ENCODE measurements at regions not wholly inside any gene's neighbourhood (a gene's known extent, or its start where the extent isn't known, plus 50 kb on each side); places are given as distances from the start of the nearest gene placed in this dataset.

DNA sequence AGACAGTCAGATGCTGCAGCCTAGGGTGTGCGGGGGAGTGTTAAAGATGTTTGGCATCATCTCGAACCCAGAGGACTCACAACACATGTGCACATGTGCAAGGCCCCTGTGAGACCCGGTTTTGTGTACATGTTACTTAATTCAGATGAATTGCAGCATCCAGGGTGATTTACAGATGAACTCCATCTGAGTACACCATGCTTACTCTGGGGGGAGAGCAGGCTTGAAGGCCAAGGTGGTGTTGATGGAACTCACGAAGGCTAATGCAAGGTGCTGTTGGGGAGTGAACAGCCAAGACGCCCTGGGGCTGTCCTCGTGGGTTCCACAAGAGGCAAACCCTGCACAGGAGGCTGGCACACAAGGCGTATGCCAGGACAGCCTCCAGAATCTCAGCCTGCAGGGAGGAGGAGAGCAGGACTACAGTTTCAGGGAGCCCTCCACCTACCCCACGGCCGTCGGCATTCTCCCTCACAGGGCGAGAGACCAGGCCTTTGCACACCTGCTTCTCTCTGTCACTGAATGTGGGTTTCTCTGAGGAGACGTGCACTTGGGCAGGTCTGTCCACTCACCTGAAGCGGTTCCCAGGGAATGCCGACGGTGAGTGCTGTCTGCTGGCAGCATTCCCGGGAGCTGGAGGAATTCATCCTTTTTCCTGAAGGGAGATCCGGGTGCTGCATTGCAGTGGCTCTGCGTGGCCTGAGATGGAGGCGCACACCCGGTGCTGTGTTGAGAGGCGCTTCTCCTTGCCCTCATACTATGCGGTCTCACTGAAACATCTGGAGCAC is 178.5 kb upstream of the RNF32 start:
- CTCF ChIA-PET: no interaction called here
- TF ChIP-seq FOXA1 (IDR thresholded peaks at IDR 0.05) (no peak), CTBP1 (IDR thresholded peaks at IDR 0.05; ENCODE audit: borderline replicate concordance) (no peak), ARNT (IDR thresholded peaks at IDR 0.05) (no peak), SUZ12 (IDR thresholded peaks at IDR 0.05) (no peak), TARDBP (IDR thresholded peaks at IDR 0.05) (no peak), FOXM1 (IDR thresholded peaks at IDR 0.05; ENCODE audit: borderline replicate concordance) (no peak), FOXK2 (IDR thresholded peaks at IDR 0.05) (no peak), SP1 (IDR thresholded peaks at IDR 0.05) (no peak)
- no peak for DNase-seq (ENCODE audit: extremely low spot score)
- POLR2A ChIA-PET: no interaction called here

DNA sequence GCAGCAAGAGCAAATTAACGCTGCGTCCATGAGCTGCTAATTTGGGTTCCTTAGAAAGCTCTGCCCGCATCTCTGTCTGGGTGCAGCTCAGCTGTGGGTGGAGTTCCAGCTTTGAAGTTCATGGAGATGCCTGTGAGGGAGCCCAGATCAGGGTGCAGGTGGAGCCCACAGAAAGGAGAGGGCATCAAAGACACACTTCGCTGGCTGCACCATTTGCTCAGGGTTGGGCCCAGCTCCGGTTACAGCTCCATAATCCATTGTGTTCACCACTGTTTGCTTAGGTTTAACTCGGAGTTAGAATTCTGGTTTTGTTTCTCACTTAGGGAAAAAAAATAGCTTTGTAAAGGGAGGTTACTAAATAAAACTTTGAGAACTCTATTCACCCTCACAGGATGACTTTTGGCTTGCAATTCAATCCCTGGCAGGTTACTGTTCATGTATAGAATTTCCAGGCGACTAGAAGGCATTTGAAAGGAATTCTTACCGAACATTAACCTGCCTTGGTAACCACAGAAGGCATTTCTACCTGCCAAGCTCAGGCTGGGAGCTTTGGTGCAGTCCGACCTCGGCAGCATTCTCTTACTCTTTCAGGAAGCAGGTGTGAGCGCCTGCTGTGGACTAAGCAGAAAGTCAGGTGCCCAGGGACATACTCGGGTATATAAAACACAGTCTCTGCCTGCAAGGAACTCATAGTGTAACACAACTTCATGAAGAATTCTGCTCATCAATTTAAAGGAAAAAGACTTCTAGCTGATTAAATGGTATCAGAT is 179.5 kb upstream of the RNF32 start:
- POLR2A ChIA-PET: no interaction called here
- CTCF ChIA-PET: interaction anchor here (0.5 kb wide), 1 partner anchor 21 kb away, joined by 3 read pairs; no protein-coding TSS in a partner anchor
- TF ChIP-seq, protein P1, sequence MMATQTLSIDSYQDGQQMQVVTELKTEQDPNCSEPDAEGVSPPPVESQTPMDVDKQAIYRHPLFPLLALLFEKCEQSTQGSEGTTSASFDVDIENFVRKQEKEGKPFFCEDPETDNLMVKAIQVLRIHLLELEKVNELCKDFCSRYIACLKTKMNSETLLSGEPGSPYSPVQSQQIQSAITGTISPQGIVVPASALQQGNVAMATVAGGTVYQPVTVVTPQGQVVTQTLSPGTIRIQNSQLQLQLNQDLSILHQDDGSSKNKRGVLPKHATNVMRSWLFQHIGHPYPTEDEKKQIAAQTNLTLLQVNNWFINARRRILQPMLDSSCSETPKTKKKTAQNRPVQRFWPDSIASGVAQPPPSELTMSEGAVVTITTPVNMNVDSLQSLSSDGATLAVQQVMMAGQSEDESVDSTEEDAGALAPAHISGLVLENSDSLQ (IDR thresholded peaks at IDR 0.05): no peak
- no peak for TF ChIP-seq ELF4 (IDR thresholded peaks at IDR 0.05)
- no peak for TF ChIP-seq LEF1 (IDR thresholded peaks at IDR 0.05; ENCODE audit: borderline replicate concordance)
- TF ChIP-seq SP1 (IDR thresholded peaks at IDR 0.05): no peak
- TF ChIP-seq FOXM1 (IDR thresholded peaks at IDR 0.05; ENCODE audit: borderline replicate concordance): no peak
- TF ChIP-seq FOXA1 (IDR thresholded peaks at IDR 0.05): no peak
- no peak for TF ChIP-seq BHLHE40 (IDR thresholded peaks at IDR 0.05; ENCODE audit: borderline replicate concordance)
- TF ChIP-seq TARDBP (IDR thresholded peaks at IDR 0.05): no peak
- no peak for TF ChIP-seq CTBP1 (IDR thresholded peaks at IDR 0.05; ENCODE audit: borderline replicate concordance)
- no peak for TF ChIP-seq L3MBTL2 (conservative IDR thresholded peaks at IDR 0.05)
- no peak for TF ChIP-seq SUZ12 (IDR thresholded peaks at IDR 0.05)
- TF ChIP-seq ZNF384 (IDR thresholded peaks at IDR 0.05): no peak
- TF ChIP-seq HDGF (IDR thresholded peaks at IDR 0.05; ENCODE audit: borderline replicate concordance): no peak
- TF ChIP-seq NFRKB (IDR thresholded peaks at IDR 0.05): no peak
- no peak for TF ChIP-seq FOXK2 (IDR thresholded peaks at IDR 0.05)
- TF ChIP-seq ARNT (IDR thresholded peaks at IDR 0.05): no peak
- DNase-seq (ENCODE audit: extremely low spot score): no peak

DNA sequence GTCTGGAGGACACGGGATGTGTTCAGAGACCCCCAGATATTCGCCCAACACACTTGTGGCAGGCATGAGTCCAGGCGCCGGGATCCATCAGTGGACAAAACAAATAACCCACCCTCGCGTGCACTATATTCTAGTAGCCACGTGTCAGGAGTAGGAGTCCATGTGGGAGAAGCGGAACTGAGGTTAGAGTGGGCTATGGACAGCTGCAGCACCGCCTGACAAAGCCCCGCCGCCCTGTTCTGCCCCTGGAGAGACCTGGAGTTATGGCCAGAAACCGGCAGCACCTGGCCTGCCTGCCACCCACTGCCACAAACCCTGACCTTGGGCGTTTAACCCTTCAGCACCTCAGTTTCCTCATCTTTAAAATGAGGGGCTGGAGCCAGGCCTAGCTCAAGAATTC is 181.0 kb upstream of the RNF32 start:
- TF ChIP-seq TARDBP (IDR thresholded peaks at IDR 0.05): no peak
- TF ChIP-seq SUZ12 (IDR thresholded peaks at IDR 0.05): no peak
- TF ChIP-seq SP1 (IDR thresholded peaks at IDR 0.05): no peak
- no peak for TF ChIP-seq BHLHE40 (IDR thresholded peaks at IDR 0.05; ENCODE audit: borderline replicate concordance)
- TF ChIP-seq FOXA1 (IDR thresholded peaks at IDR 0.05): no peak
- TF ChIP-seq FOXK2 (IDR thresholded peaks at IDR 0.05): no peak
- no peak for TF ChIP-seq HDGF (IDR thresholded peaks at IDR 0.05; ENCODE audit: borderline replicate concordance)
- no peak for TF ChIP-seq LEF1 (IDR thresholded peaks at IDR 0.05; ENCODE audit: borderline replicate concordance)
- no peak for TF ChIP-seq ARNT (IDR thresholded peaks at IDR 0.05)
- TF ChIP-seq ZNF384 (IDR thresholded peaks at IDR 0.05): no peak
- TF ChIP-seq FOXM1 (IDR thresholded peaks at IDR 0.05; ENCODE audit: borderline replicate concordance): no peak
- no peak for TF ChIP-seq L3MBTL2 (conservative IDR thresholded peaks at IDR 0.05)
- no peak for TF ChIP-seq ELF4 (IDR thresholded peaks at IDR 0.05)
- TF ChIP-seq CTBP1 (IDR thresholded peaks at IDR 0.05; ENCODE audit: borderline replicate concordance): no peak
- TF ChIP-seq, protein P1 (IDR thresholded peaks at IDR 0.05): no peak
- TF ChIP-seq NFRKB (IDR thresholded peaks at IDR 0.05): no peak
- ChIA-PET POLR2A (no interaction called here), CTCF (interaction anchor here (0.6 kb wide), 1 partner anchor 198 kb away, joined by 3 read pairs; no protein-coding TSS in a partner anchor)
- DNase-seq (ENCODE audit: extremely low spot score): no peak

DNA sequence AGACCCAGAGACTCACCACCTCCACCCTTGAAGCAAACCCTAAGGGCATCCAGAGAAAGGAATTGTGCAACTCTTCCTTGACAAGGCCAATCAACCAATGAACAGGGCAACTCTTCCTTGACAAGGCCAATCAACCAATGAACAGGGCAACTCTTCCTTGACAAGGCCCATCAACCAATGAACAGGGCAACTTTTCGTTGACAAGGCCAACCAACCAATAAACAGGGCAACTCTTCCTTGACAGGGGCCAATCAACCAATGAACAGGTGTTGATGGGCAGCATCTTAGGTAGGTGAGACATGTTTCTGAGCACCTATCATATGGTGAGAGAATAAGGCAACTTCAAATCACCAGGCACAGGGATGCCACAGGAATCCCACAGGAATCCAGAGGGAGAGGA is 181.5 kb upstream of the RNF32 start:
- POLR2A ChIA-PET: no interaction called here
- DNase-seq (ENCODE audit: extremely low spot score): no peak
- CTCF ChIA-PET: no interaction called here
- TF ChIP-seq HDGF (IDR thresholded peaks at IDR 0.05; ENCODE audit: borderline replicate concordance): no peak
- no peak for TF ChIP-seq FOXK2 (IDR thresholded peaks at IDR 0.05)
- TF ChIP-seq SP1 (IDR thresholded peaks at IDR 0.05): no peak
- TF ChIP-seq LEF1 (IDR thresholded peaks at IDR 0.05; ENCODE audit: borderline replicate concordance): no peak
- TF ChIP-seq, protein P1 (IDR thresholded peaks at IDR 0.05): 0 out of 2 replicates have a peak, but pooled peaks have one; percentile 22

DNA sequence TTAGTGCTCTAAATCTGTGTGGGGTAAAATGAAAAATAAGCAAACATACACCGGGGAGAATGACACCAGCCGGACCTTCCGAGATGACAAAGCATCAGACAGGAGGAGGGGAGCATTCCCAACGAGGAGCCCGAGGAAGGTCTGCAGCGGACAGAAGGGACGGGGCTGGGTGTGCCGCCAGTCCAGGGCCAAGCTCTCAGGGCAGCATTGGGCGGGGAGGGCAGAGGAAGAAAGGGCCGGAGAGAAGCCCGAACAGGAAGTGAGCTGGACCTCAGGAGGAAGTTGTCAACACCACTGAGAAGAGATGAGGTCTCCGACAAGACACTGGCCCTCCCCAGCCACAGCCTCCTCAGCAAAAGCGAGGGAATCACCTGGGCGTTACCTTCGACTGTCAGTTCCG is 182.6 kb upstream of the RNF32 start:
- CTCF ChIA-PET: no interaction called here
- no peak for TF ChIP-seq LEF1 (IDR thresholded peaks at IDR 0.05; ENCODE audit: borderline replicate concordance)
- TF ChIP-seq ZNF384 (IDR thresholded peaks at IDR 0.05): no peak
- POLR2A ChIA-PET: no interaction called here
- DNase-seq (ENCODE audit: extremely low spot score): no peak

DNA sequence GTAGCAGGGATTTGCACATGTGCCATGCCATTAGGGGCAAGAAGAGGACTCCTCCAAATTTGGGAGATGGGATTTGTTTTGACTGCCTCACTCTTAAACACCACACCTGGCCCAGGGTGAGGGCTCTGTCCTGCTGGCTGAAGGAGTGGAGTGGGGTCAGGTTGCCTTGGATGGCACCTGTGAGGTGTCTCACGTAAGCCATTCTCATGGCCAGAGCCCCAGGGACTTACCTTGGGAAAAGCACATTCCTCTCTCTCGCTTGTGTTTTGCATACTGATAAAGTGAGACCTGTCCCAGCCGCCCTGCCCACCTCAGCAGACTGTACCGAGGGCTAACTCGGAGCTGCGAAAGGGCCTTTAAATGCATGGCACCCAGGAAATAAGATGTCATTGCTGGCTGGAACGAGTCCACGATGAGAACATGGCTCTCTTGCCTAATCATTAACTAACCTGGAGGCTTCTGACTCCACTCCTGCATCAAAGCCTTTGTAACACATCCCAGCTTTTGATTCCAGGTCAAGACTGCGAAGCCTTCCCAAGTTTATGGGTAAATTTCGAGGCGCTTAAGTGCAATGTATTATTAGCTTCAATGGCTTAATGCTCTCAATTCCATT is 184.0 kb upstream of the RNF32 start:
- DNase-seq (ENCODE audit: extremely low spot score): no peak
- POLR2A ChIA-PET: no interaction called here
- TF ChIP-seq FOXM1 (IDR thresholded peaks at IDR 0.05; ENCODE audit: borderline replicate concordance) (no peak), HDGF (IDR thresholded peaks at IDR 0.05; ENCODE audit: borderline replicate concordance) (no peak), ZNF384 (IDR thresholded peaks at IDR 0.05) (no peak), NFRKB (IDR thresholded peaks at IDR 0.05) (no peak), BHLHE40 (IDR thresholded peaks at IDR 0.05; ENCODE audit: borderline replicate concordance) (no peak), ARNT (IDR thresholded peaks at IDR 0.05) (no peak)
- TF ChIP-seq, protein P1 (IDR thresholded peaks at IDR 0.05): no peak
- CTCF ChIA-PET: no interaction called here
